H1 (cell line): ENCODE measurements at regions not wholly inside any gene's neighbourhood (a gene's known extent, or its start where the extent isn't known, plus 50 kb on each side); places are given as distances from the start of the nearest gene placed in this dataset.

Source experiments
- GABPA ChIP-seq: IDR thresholded peaks from 2 replicates; pipeline ENCODE4 v1.6.1; 2011; ENCODE audit warnings: mild to moderate bottlenecking, low read length, moderate library complexity, borderline replicate concordance; ENCODE audit not compliant: insufficient read depth
- JUND ChIP-seq: IDR thresholded peaks from 2 replicates; pipeline ENCODE4 v1.6.1; 2011; ENCODE audit warnings: mild to moderate bottlenecking, improper control_type of control experiment, low read length
- KDM5A ChIP-seq: fragments of 200-600 bp; IDR thresholded peaks from 2 replicates; pipeline ENCODE4 v1.7.1; 2012; ENCODE audit warnings: mild to moderate bottlenecking, low read length, inconsistent platforms, mixed read lengths
- POLR2A ChIP-seq, 2 experiments: IDR thresholded peaks; 1 replicate in 1 of 2; 2 replicates in 1 of 2; pipeline ENCODE4 v1.6.1; 2011; ENCODE audit warnings: low read depth in 2 of 2, low read length in 2 of 2, mild to moderate bottlenecking in 2 of 2; ENCODE audit errors: control extremely low read depth in 1 of 2
- SIN3A ChIP-seq, 2 experiments: IDR thresholded peaks in 1 of 2; conservative IDR thresholded peaks in 1 of 2; 2 replicates each; pipeline ENCODE4 v1.6.1; 2011 to 2012; ENCODE audit warnings: low read length in 2 of 2, improper control_type of control experiment in 1 of 2, low read depth in 1 of 2, mild to moderate bottlenecking in 1 of 2
- SUZ12 ChIP-seq: fragments of 200-600 bp; sonication (generic); IDR thresholded peaks from 2 replicates; pipeline ENCODE4 v1.6.1; 2012; ENCODE audit warnings: mild to moderate bottlenecking, inconsistent platforms, low read length, moderate library complexity, mixed read lengths

DNA sequence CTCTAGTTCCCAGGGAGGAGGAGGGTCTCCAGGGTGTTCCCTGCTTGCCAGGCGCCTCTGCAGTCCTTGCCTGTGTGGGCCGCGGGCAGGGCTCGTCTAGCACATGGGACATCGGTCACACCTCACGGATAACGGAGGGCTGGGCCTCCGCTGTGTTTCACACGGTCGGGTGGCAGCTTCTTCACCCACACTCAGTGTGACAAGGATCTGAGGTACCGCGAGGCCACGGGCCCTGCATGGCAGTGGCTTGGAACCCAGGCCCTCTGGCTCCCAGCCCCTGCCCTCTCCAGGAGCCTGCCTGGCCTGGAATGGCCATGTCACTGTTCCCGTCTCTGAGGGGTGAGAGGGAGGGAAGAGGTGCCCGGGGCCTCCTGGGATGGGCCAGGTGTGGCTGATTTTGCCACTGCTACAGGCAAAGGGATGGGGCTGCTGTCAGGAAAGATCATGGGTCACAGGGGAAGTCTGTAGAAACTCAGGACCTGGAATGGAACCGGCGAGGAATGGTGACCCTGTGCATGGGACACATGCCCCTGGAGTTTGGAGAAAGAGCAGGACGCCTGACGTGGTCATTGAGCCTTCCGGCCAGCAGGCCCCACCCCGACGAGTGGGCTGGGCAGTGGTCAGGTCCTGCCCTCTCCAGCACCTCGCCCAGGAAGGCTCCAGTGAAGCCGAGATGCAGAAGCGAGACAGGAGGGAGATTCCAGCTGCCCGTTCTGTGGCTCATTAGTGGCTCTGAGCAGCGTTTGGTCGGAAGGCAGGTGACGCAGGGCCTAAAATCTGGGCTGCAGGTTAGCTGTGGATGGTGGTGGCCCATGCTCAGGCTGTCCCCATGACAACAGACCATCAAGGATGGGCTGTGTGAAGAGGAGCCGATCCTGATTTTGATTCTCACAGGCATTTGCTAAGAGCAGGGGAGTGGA lies 76.5 kb upstream of the GSE1 start (continued):
- no peak for TF ChIP-seq GABPA
- TF ChIP-seq KDM5A, result no peak
- TF ChIP-seq SIN3A (conservative IDR thresholded peaks at IDR 0.05 in 1 of 2, IDR thresholded peaks at IDR 0.05 in 1 of 2; ENCODE audit: low read depth in 1 of 2, low read length in 2 of 2), result no peak
- no peak for TF ChIP-seq JUND
- TF ChIP-seq SUZ12, result no peak
- no peak for TF ChIP-seq POLR2A (IDR thresholded peaks at IDR 0.05; ENCODE audit: control extremely low read depth in 1 of 2, low read depth in 2 of 2, low read length in 2 of 2)
